Brain microvascular endothelial cell (primary cell): ENCODE measurements at regions not wholly inside any gene's neighbourhood (a gene's known extent, or its start where the extent isn't known, plus 50 kb on each side); places are given as distances from the start of the nearest gene placed in this dataset.

Experiments
- DNase-seq: peaks from one replicate; pipeline ENCODE4 v3.0.0-alpha.2; 2020
- H3K27ac ChIP-seq: fragments of 250-450 bp; sonication (Bioruptor Pico); 2 replicates; pipeline ENCODE4 v1.5.1; 2020; ENCODE audit warnings: mild to moderate bottlenecking, moderate library complexity
- H3K27me3 ChIP-seq: fragments of 250-450 bp; sonication (Bioruptor Pico); replicated peaks from 2 replicates; pipeline ENCODE4 v1.5.1; 2020; ENCODE audit warnings: mild to moderate bottlenecking
- H3K36me3 ChIP-seq: fragments of 250-450 bp; sonication (Bioruptor Pico); replicated peaks from 2 replicates; pipeline ENCODE4 v1.5.1; 2020; ENCODE audit warnings: mild to moderate bottlenecking
- H3K4me3 ChIP-seq: 2 replicates; pipeline ENCODE4 v1.5.1; 2011; ENCODE audit warnings: low read depth, mild to moderate bottlenecking, control low read depth, low read length, moderate library complexity
- in situ Hi-C: cut with HindIII; loops from 2 replicates; pipeline ENCODE4 v1.10.0; 2017; ENCODE audit warnings: low sequenced_read_pairs, low pct_ligation_motif_present
- TF ChIP-seq, protein P1 (sequence below): IDR thresholded peaks from 2 replicates; pipeline ENCODE4 v1.5.1; 2011; ENCODE audit warnings: low read depth, mild to moderate bottlenecking, moderate library complexity, low read length, control low read depth, inconsistent platforms; ENCODE audit errors: missing control alignments

GRCh38 chr19:30277941-30278881 lies 94.0 kb upstream of the ZNF536 start:
- in situ Hi-C loops: no loop called here
- H3K27me3 ChIP-seq: no peaks in the 10 kb centered on the region
- H3K4me3 ChIP-seq: no peak overlapping the region
- DNase-seq: no peak
- no peak overlapping the region for H3K27ac ChIP-seq
- no peaks in the 10 kb centered on the region for H3K36me3 ChIP-seq
- TF ChIP-seq, protein P1, sequence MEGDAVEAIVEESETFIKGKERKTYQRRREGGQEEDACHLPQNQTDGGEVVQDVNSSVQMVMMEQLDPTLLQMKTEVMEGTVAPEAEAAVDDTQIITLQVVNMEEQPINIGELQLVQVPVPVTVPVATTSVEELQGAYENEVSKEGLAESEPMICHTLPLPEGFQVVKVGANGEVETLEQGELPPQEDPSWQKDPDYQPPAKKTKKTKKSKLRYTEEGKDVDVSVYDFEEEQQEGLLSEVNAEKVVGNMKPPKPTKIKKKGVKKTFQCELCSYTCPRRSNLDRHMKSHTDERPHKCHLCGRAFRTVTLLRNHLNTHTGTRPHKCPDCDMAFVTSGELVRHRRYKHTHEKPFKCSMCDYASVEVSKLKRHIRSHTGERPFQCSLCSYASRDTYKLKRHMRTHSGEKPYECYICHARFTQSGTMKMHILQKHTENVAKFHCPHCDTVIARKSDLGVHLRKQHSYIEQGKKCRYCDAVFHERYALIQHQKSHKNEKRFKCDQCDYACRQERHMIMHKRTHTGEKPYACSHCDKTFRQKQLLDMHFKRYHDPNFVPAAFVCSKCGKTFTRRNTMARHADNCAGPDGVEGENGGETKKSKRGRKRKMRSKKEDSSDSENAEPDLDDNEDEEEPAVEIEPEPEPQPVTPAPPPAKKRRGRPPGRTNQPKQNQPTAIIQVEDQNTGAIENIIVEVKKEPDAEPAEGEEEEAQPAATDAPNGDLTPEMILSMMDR: no peak

DNA sequence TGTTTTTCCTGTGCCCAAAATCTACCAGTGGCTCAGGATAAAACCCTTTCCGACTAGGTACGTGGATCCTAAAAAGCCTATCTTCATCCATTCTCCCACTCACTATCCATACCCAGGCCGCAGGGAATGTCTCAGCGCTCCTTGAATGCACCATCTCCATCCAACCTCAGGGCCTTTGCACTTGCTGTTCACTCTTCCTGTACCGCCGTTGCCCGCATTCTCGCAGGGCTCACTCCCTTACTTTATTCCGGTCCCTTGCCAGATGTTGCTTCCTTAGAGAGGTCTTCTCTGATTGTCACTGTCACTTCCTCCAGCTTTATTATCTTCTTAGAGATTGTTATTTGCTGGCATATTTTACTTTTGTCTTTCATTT lies 93.3 kb upstream of the ZNF536 start:
- in situ Hi-C loops: no loop called here
- Histone ChIP-seq H3K27me3 (no peaks in the 10 kb centered on the region), H3K27ac (no peak overlapping the region), H3K4me3 (no peak overlapping the region), H3K36me3 (no peaks in the 10 kb centered on the region)
- DNase-seq: no peak
- TF ChIP-seq, protein P1: no peak

DNA sequence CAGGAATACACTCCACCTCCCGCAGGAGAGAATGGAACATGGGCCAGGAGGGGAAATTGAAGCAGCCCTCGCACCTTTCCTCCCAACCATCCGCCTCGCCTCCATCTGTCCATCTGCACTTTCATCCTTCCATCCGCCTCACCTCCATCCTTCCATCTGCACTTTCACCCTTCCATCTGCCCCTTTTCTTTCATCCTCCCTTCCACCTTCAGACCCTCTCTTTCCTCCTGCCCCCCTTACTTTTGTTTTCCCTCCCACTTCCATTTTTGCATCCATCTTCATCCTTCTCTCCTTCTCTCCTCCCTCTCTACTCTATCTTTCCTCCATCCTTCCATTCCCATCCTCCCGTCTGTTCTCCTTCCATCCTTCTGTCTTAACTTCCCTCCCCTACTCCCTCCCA lies 92.2 kb upstream of the ZNF536 start:
- Histone ChIP-seq H3K4me3 (no peak overlapping the region), H3K27ac (no peak overlapping the region), H3K36me3 (no peaks in the 10 kb centered on the region), H3K27me3 (no peaks in the 10 kb centered on the region)
- in situ Hi-C loops: no loop called here
- TF ChIP-seq, protein P1: no peak
- DNase-seq: no peak

DNA sequence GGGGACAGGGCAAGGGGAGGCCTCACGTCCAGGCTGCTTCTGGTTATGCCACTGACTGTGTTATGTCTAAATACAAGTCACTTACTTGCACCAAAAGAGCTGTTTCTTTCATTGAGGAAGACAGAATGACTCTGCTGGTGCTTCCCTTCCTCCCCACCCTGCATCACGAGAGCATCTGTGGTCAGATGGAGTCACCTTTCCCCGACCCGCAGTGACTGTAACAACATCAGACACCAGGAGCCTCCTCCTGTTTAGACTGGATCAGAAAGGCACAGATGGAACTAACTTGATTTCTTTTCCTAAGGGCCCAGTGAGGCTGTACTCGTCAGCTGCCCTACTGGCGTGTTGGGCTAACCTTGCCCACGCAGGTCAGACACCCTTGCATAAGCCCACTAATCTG lies 90.3 kb upstream of the ZNF536 start:
- TF ChIP-seq, protein P1: no peak
- DNase-seq: no peak
- no peak overlapping the region for H3K4me3 ChIP-seq
- H3K27ac ChIP-seq: no peak overlapping the region
- no peaks in the 10 kb centered on the region for H3K27me3 ChIP-seq
- no peaks in the 10 kb centered on the region for H3K36me3 ChIP-seq
- in situ Hi-C loops: no loop called here

- DNase-seq: no peak
- H3K4me3 ChIP-seq: no peak overlapping the region
- in situ Hi-C loops: no loop called here
- no peak overlapping the region for H3K27ac ChIP-seq
- no peaks in the 10 kb centered on the region for H3K27me3 ChIP-seq
- TF ChIP-seq, protein P1: no peak
- no peaks in the 10 kb centered on the region for H3K36me3 ChIP-seq
Measured at GRCh38 chr19:30283556-30283955, 88.6 kb upstream of the ZNF536 start.

DNA sequence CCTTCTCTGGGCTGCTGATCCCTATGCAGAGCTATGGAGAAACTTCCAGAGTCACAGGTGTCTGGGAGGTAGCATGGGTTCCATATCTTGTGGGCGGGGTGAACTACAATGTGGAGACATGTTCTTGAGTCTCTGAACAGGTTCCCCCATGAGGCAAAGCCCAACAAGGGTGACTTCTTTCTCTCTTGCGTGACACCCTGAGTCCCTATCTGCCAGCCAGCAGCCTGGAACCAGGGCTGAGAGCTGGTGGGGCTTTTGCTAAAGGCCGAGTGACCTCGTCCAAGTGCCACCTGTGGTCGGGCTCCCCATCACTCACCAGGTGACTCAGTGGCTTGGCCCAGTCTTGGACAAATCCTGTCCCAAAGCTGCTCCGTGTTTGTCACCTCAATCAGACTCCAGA lies 88.0 kb upstream of the ZNF536 start:
- in situ Hi-C loops: no loop called here
- no peaks in the 10 kb centered on the region for H3K27me3 ChIP-seq
- TF ChIP-seq, protein P1: no peak

More for the DNA sequence above, 88.0 kb upstream of the ZNF536 start:
- H3K27ac ChIP-seq: no peak overlapping the region
- no peak overlapping the region for H3K4me3 ChIP-seq
- no peaks in the 10 kb centered on the region for H3K36me3 ChIP-seq
- no peak for DNase-seq
